Breast epithelium (tissue), 4 donors: ENCODE measurements at regions not wholly inside any gene's neighbourhood (a gene's known extent, or its start where the extent isn't known, plus 50 kb on each side); places are given as distances from the start of the nearest gene placed in this dataset.

Experiments
- DNase-seq, 2 donors: peaks; one replicate each; pipeline ENCODE4 v3.0.0-alpha.2; 2019; ENCODE audit warnings: low spot score in 2 of 2
- H3K27ac ChIP-seq, 2 donors: fragments of 200-600 bp; sonication (generic) in 1 of 2; one replicate each; pipeline ENCODE4 v1.5.1; 2016 to 2019; ENCODE audit warnings: mild to moderate bottlenecking in 1 of 2
- H3K27me3 ChIP-seq, 2 donors: fragments of 200-600 bp; sonication (generic) in 1 of 2; one replicate each; pipeline versions ENCODE4 v1.5.1 to v1.6.0; 2017 to 2019; ENCODE audit warnings: control low read depth in 1 of 2, mild to moderate bottlenecking in 1 of 2
- H3K36me3 ChIP-seq: fragments of 200-600 bp; one replicate; pipeline ENCODE4 v1.5.1; 2019
- H3K4me1 ChIP-seq, 2 donors: fragments of 200-600 bp; sonication (generic); one replicate each; pipeline ENCODE4 v1.5.1; 2016 to 2019; ENCODE audit warnings: control low read depth in 1 of 2
- H3K4me3 ChIP-seq, 3 donors: fragments of 200-600 bp; sonication (generic); 1 replicate in 2 of 3; 2 replicates in 1 of 3; pipeline ENCODE4 v1.5.1; 2016 to 2019; ENCODE audit warnings: mild to moderate bottlenecking in 3 of 3, moderate library complexity in 2 of 3
- H3K9me3 ChIP-seq, 2 donors: fragments of 200-600 bp; sonication (generic) in 1 of 2; one replicate each; pipeline ENCODE4 v1.5.1; 2016 to 2019; ENCODE audit warnings: control low read depth in 1 of 2
- POLR2A ChIP-seq: fragments of 450-650 bp; IDR thresholded peaks from one replicate; pipeline ENCODE4 v1.6.1; 2016; ENCODE audit warnings: antibody characterized with exemption, mild to moderate bottlenecking, moderate library complexity
- POLR2AphosphoS5 ChIP-seq, 3 donors: sonication (generic); formaldehyde crosslinking; IDR thresholded peaks; one replicate each; pipeline ENCODE4 v1.6.1; 2017; ENCODE audit warnings: antibody characterized with exemption in 3 of 3
- intact Hi-C: fragments of 100-400 bp; cut with DNase I; formaldehyde crosslinking; loops from one replicate; pipeline ENCODE4 v1.15.1; 2023; ENCODE audit warnings: low total_unique reads
- TF ChIP-seq, protein P1 (sequence below), 3 donors: fragments of 450-650 bp; IDR thresholded peaks; one replicate each; pipeline ENCODE4 v1.5.1; 2016 to 2017; ENCODE audit warnings: antibody characterized with exemption in 3 of 3, mild to moderate bottlenecking in 3 of 3, moderate library complexity in 3 of 3

DNA sequence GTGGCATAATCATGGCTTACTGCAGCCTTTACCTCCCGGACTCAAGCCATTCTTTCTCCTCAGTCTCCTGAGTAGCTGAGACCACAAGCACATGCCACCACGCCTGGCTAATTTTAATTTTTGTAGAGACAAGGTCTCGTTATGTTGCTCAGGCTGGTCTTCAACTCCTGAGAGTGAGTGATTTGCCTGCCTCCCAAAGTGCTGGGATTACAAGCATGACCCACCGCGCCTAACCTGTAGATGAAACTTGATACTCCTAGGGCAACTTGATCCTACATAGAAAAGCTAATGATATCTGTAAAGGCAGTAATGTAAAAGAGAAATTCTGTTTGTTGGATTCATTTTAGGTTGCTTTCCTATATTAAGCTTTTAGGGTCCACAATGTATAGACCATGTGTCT lies 391.9 kb upstream of the THRB start:
- DNase-seq: no peak
- Histone ChIP-seq H3K4me1 (no peaks in the 10 kb centered on the region), H3K36me3 (no peaks in the 10 kb centered on the region), H3K27me3 (no peaks in the 10 kb centered on the region), H3K9me3 (no peaks in the 10 kb centered on the region), H3K27ac (no peak overlapping the region), H3K4me3 (no peak overlapping the region)
- intact Hi-C loops: no loop called here
- TF ChIP-seq POLR2A: no peak
- no peak for TF ChIP-seq POLR2AphosphoS5 (IDR thresholded peaks at IDR 0.05)
- TF ChIP-seq, protein P1, sequence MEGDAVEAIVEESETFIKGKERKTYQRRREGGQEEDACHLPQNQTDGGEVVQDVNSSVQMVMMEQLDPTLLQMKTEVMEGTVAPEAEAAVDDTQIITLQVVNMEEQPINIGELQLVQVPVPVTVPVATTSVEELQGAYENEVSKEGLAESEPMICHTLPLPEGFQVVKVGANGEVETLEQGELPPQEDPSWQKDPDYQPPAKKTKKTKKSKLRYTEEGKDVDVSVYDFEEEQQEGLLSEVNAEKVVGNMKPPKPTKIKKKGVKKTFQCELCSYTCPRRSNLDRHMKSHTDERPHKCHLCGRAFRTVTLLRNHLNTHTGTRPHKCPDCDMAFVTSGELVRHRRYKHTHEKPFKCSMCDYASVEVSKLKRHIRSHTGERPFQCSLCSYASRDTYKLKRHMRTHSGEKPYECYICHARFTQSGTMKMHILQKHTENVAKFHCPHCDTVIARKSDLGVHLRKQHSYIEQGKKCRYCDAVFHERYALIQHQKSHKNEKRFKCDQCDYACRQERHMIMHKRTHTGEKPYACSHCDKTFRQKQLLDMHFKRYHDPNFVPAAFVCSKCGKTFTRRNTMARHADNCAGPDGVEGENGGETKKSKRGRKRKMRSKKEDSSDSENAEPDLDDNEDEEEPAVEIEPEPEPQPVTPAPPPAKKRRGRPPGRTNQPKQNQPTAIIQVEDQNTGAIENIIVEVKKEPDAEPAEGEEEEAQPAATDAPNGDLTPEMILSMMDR (IDR thresholded peaks at IDR 0.05): no peak

GRCh38 chr3:24890012-24890411 lies 395.4 kb upstream of the THRB start:
- Histone ChIP-seq H3K4me1 (no peaks in the 10 kb centered on the region), H3K27ac (no peak overlapping the region), H3K4me3 (no peak overlapping the region), H3K36me3 (no peaks in the 10 kb centered on the region), H3K9me3 (no peaks in the 10 kb centered on the region), H3K27me3 (no peaks in the 10 kb centered on the region)
- intact Hi-C loops: no loop called here
- TF ChIP-seq POLR2AphosphoS5 (IDR thresholded peaks at IDR 0.05): no peak
- TF ChIP-seq, protein P1 (IDR thresholded peaks at IDR 0.05): no peak
- DNase-seq: no peak

DNA sequence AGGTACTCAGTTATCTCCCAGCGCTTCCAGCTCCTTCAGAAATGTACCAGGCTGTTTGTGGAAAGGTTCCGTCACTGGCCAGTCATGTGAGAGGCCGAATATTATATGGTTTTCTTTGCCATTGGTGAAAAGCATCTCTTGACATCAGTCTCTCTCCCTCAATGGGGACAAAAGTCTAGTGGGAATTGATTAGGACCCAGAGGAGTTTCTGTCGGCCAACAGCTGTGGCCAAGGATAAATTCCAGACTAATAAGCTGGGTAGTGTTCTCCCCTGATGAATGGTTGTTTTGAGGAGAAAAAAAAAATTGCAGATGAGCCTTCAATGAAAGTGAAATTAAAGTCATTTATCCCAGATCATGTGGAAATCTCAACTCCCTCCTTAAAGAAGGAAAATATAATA lies 404.7 kb upstream of the THRB start:
- H3K4me1 ChIP-seq: no peaks in the 10 kb centered on the region
- H3K27me3 ChIP-seq: no peaks in the 10 kb centered on the region
- no peak for TF ChIP-seq POLR2AphosphoS5 (IDR thresholded peaks at IDR 0.05)
- no peak for TF ChIP-seq POLR2A
- TF ChIP-seq, protein P1 (IDR thresholded peaks at IDR 0.05): no peak
- no peak overlapping the region for H3K4me3 ChIP-seq
- H3K36me3 ChIP-seq: no peaks in the 10 kb centered on the region
- intact Hi-C loops: no loop called here
- no peak overlapping the region for H3K27ac ChIP-seq
- no peaks in the 10 kb centered on the region for H3K9me3 ChIP-seq
- no peak for DNase-seq

- Histone ChIP-seq H3K9me3 (no peaks in the 10 kb centered on the region), H3K27me3 (no peaks in the 10 kb centered on the region), H3K27ac (no peak overlapping the region), H3K36me3 (no peaks in the 10 kb centered on the region), H3K4me3 (no peak overlapping the region), H3K4me1 (no peaks in the 10 kb centered on the region)
- intact Hi-C loops: no loop called here
- DNase-seq: no peak
- TF ChIP-seq POLR2A (no peak), POLR2AphosphoS5 (IDR thresholded peaks at IDR 0.05) (no peak)
- TF ChIP-seq, protein P1 (IDR thresholded peaks at IDR 0.05): no peak
Observed at GRCh38 chr3:24899901-24900603, 405.4 kb upstream of the THRB start.

GRCh38 chr3:24905266-24905665 lies 410.6 kb upstream of the THRB start:
- Histone ChIP-seq H3K27me3 (no peaks in the 10 kb centered on the region), H3K9me3 (no peaks in the 10 kb centered on the region), H3K36me3 (no peaks in the 10 kb centered on the region), H3K4me3 (no peak overlapping the region), H3K27ac (no peak overlapping the region), H3K4me1 (no peaks in the 10 kb centered on the region)
- intact Hi-C loops: no loop called here
- no peak for TF ChIP-seq POLR2A
- no peak for DNase-seq

- H3K4me1 ChIP-seq: no peaks in the 10 kb centered on the region
- TF ChIP-seq POLR2A: no peak
- no peak for TF ChIP-seq POLR2AphosphoS5 (IDR thresholded peaks at IDR 0.05)
- TF ChIP-seq, protein P1 (IDR thresholded peaks at IDR 0.05): no peak
- no peak overlapping the region for H3K4me3 ChIP-seq
- H3K36me3 ChIP-seq: no peaks in the 10 kb centered on the region
- intact Hi-C loops: no loop called here
- DNase-seq: no peak
- no peaks in the 10 kb centered on the region for H3K27me3 ChIP-seq
- H3K9me3 ChIP-seq: no peaks in the 10 kb centered on the region
- H3K27ac ChIP-seq: no peak overlapping the region
Observed at GRCh38 chr3:24907106-24907505, 412.5 kb upstream of the THRB start.
